GM21515 (cell line): ENCODE measurements at regions not wholly inside any gene's neighbourhood (a gene's known extent, or its start where the extent isn't known, plus 50 kb on each side); places are given as distances from the start of the nearest gene placed in this dataset.

Experiments used
- ATAC-seq: cut with Tn5 transposase; IDR thresholded peaks from one replicate; pipeline ENCODE4 v1.9.1; 2021; ENCODE audit not compliant: unreplicated experiment

DNA sequence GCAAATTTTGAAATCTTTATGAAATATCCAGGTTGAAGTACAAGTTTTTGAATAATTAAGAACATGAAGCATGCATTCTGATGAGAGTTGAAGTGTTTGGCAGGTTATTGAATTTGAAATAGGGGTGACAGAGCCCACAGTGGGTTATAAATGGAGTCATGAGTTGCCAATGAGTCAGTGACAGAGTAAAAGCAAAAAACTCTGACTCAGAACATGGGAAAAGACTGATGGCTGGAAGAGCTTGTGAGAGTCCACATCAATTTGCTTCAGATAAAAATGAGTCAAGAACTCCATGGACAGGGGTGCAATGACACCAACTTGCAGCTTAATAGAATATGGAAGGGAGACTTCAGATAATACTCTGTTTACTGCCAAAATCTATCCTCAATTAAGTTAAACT is 105.3 kb downstream of the SLC6A15 start:
- ATAC-seq: no peak

DNA sequence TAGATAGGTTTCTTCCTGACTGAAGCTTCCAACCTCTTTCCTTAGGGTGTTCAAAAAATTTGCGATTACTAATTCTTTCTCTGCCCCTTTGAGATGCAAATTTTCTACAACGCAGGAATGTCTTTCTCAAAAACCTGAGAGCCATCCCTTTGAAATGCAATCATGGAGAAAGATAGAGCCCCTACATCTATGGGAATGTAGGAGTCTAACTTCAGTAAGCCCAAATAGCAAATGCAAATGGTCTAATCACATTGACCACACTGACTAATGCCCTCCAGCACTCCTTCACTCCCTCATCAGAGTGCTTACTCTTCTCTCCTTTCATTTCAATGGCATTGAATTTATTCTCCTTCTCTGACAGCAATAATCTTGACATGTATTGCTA is 107.1 kb downstream of the SLC6A15 start:
- ATAC-seq: no peak

- no peak for ATAC-seq
These were observed 107.7 kb downstream of the SLC6A15 start for GRCh38 chr12:84804691-84805473.

GRCh38 chr12:84803661-84804060 is 108.9 kb downstream of the SLC6A15 start:
- ATAC-seq: no peak

DNA sequence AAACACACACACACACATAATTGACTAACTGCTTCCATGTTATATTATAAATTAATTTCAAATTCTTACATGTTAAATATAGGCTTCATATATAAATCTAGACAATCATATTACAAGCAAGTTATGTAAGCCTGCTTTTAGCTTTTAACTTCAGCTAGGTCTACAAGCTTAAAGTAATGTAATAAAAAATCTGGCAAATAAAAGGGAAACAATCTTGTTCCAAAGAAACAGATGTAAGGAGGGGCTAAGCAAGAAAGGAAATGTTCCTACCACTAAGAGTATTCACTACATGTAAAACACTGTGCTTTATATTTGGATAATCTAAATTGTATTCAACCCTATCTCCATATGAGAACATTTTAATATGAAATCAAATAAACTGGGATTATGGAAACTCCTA is 110.4 kb downstream of the SLC6A15 start:
- ATAC-seq: no peak

GRCh38 chr12:84793558-84794367 is 118.8 kb downstream of the SLC6A15 start:
- ATAC-seq: no peak

DNA sequence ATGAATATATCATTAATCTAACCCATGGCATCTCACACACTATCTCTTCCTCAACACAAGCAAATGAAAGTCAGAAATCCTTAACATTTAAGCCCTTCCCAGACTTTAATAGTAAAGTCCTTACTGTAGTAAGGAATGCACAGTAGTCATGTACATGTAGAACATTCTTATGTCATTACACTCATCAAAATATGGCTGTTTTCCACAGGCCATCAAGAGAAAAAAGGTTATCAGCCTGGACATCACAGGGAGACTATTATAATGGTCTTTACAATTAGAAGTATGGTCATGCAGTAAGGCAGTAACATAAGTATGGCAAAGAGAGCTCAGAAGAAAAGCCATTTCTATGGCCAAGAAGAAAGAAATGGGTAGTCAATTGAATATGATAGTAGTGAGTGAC is 121.2 kb downstream of the SLC6A15 start:
- no peak for ATAC-seq

GRCh38 chr12:84789184-84789583 is 123.4 kb downstream of the SLC6A15 start:
- ATAC-seq: no peak

GRCh38 chr12:84787253-84787652 is 125.3 kb downstream of the SLC6A15 start:
- ATAC-seq: no peak

- no peak for ATAC-seq
These were observed 126.0 kb downstream of the SLC6A15 start for GRCh38 chr12:84786622-84787021.

DNA sequence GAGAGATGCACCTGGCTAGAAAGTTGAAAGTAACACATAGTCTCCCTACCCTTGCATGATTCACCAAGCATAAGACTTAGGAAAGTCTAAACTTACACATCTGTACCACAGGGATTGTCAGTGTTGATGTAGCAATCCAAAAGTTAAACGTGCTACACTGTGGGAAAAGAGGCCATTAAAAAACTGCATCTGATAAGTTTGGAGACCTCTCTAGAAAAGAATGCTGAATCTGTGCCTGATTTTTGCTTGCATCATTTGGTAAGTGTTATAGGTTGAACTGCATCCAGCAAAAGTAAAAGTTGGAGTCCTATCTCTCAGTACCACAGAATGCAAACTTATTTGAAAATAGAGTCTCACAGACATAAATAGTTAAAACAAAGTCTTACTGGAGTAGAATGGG is 126.6 kb downstream of the SLC6A15 start:
- no peak for ATAC-seq

DNA sequence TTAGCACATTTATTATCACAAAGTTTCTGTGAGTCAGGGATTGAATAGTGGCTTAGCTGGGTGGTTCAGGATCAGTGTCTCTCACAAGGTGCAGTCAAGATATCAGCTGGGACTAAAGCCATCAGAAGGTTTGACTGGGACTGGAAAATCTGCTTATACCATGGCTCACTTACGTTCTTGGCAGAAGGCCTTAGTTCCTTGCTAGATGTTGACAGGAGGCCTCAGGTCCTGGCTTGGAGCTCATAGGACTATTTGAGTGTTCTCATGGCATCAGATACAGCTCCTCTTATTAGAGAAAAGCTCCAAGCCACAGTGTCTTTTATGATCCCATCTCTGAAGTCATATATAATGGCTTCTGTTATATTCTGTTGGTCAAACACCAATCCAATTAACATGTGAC is 127.3 kb downstream of the SLC6A15 start:
- no peak for ATAC-seq

GRCh38 chr12:84779169-84779568 is 133.4 kb downstream of the SLC6A15 start:
- no peak for ATAC-seq

DNA sequence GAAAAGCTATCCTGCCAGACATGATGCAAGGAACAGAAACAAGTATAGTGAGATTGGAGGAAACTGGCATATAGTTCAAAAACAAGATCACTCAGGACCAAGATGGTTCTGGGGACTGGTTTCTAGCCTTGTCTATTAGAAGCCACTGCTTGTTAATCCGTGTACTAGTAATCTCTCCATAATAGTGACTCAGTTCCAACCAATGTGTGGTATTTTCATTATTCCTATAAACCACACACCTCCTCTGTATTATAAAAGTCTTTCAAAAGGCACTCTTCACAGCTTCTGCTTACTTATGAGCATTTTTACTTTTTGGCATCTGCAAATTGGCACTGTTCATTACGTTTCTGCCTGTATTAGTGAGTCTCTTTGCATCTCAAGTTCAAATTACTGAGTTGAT is 140.3 kb downstream of the SLC6A15 start:
- no peak for ATAC-seq

DNA sequence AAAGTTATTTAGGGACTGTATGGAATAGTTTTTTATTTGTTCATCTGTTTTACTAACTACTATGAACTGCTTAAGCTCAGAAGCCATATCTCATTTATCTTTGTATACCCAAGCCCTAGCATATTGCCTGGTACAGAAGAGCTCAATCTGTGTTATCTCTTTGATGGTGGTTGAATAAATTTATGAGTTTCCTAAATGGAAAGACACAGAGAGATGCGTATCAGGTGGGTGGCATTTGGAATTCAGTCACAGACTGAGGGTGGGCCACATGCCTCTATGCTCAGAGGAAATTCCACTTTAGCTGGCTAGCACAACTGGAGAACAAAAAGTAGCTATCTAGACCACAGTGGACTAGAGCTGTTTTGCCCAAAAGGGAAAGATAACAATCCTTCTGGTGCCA is 145.5 kb downstream of the SLC6A15 start:
- no peak for ATAC-seq

- no peak for ATAC-seq
These were observed 146.2 kb downstream of the SLC6A15 start for GRCh38 chr12:84766375-84766774.

DNA sequence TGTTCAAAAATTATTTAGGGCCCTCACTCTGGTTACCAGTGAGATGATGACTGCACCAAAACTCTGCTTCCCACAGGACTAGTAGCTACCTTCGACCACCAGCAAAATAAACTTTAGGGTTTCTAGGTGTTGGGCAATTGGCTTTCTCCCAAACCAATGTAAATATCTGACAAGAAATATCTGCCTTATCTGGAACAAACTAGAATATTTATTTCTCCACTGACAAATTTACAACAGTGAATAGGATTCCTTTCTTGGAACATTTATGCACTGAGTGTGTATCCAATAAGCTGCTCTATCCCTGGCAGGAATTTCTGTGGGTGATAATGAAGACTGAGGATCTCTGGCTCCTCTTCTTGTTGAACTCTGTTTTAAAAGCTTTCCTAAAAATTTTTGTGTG is 148.6 kb downstream of the SLC6A15 start:
- ATAC-seq: no peak

GRCh38 chr12:84763107-84763506 is 149.5 kb downstream of the SLC6A15 start:
- ATAC-seq: no peak

- ATAC-seq: no peak
These were observed 152.3 kb downstream of the SLC6A15 start for GRCh38 chr12:84760091-84760865.

DNA sequence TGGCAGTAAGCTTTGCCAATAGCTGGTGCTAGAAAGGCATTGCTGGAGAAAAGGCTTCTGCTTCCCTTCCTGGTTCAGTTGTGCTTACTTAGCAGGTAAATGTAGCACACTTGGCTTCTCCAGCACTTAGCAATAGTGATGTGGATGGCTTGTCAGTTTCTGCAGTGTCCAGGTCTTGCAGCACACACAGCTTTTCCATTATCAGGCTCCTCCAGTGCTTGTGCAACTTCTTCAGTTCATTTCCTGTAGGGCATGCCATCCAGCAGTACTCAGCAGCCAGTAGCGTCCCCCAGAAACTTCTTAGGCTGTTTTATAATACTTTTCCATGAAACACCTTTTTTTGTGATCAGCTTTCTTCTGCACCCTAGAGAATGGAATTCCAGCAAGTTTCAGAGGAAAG is 154.6 kb downstream of the SLC6A15 start:
- ATAC-seq: no peak

GRCh38 chr12:84756961-84757360 is 155.6 kb downstream of the SLC6A15 start:
- no peak for ATAC-seq

DNA sequence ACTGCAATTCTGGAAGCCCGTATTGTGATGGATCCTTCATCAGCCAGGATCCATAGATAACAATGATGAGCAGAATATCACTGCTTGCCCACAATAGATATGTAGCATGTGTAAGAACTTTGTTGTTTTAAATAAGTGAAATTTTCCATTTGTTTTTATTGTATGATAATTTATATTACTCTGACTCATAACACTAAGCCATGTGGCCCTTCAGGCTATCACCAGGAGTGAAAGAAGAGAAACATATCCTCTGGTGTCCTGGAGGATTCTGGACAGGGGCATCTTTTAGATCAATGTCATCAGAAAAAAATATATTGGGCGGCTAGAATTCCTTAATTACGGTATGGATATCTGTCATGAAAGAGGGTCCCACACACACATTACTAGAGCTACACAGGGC is 167.5 kb downstream of the SLC6A15 start:
- no peak for ATAC-seq
